ENCODE measurements at regions not wholly inside any gene's neighbourhood (a gene's known extent, or its start where the extent isn't known, plus 50 kb on each side); places are given as distances from the start of the nearest gene placed in this dataset.
A peak's percentile ranks its signal among the peaks of the same experiment; 100 is the strongest.

DNA sequence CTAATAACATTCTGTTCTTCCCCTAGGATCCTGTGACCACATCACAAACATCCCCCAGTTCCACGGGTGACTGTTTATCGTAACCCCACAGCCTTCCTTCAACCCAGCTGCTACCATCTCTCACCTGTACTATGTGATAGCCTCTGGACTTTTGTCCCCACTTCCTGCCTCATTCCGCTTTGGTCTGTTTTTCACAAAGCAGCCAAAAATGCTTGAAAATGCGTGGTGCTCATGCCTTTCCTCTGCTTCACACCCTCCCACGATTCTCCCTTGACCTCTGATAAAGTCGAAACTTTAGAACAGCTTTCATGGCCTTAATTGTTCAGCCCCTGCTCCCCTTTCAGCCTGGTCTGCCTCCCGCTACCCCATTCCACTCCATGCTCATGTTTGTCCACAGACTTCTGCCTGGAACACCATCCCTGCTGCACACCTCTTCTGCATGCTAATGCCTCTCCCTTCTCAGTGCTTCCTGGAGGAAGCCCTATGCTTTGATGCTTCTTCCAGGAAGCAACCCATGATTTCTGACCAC lies 165.6 kb downstream of the PLPP3 start:
- Histone ChIP-seq H3K27ac (ENCODE audit: low read depth in 1 of 2, low read length in 2 of 2) (no peak overlapping the region), H3K36me3 (ENCODE audit: control insufficient read depth in 1 of 2, insufficient read depth in 2 of 2, low read length in 1 of 2) (no peaks in the 10 kb centered on the region), H3K27me3 (ENCODE audit: control insufficient read depth in 1 of 2, insufficient read depth in 2 of 2, low read length in 1 of 2) (no peaks in the 10 kb centered on the region), H3K4me3 (ENCODE audit: low read length in 2 of 2) (no peak overlapping the region), H3K9me3 (ENCODE audit: control insufficient read depth, low read length) (no peaks in the 10 kb centered on the region), H3K4me1 (ENCODE audit: control insufficient read depth in 1 of 2, insufficient read depth in 2 of 2, low read length in 2 of 2) (no peaks in the 10 kb centered on the region)
- ATAC-seq (ENCODE audit: low FRiP score), result no peak
- intact Hi-C loops (cut with DNase I), result loop anchor here in 1 of 2 donors (10.0 kb wide), 1 partner anchor 161 kb away; the partner anchor contains the start of gene PLPP3
- DNase-seq, result no peak
- 75 to 76% methylated on average over 7 of the region's 7 CpGs for WGBS, 2 donors

DNA sequence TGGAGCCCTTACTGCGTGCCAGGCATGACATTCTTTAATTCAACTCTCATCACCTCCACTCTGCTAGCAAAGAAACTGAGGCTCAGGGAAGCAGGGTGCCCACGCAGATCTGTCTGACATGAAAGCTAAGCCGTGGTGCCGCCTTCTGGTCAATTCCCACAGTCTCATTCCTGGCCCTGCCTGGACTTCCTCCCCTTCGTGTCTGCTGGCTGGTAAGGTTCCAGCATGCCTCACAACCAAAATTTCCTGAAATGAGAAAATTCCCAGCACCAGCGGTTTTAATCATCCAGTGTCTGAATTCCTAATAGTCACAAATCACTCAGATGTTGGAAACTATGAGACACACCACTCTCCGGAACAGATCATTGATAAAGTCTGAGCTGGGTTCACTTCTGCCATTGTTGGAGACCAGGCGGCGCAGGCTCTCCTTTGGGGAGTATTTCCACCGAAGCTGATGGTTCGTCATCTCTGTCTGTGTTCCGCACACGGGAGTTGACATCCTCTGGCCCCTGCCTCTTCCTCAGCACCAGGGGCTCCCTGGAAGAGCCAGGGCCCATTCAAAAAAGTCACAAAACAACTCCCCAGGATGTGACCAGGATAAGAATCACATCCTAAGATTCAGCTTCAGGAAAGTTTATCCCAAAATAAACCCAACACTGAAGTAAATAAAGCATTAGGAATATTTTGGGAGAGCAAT lies 167.7 kb downstream of the PLPP3 start:
- DNase-seq, result peak; percentile 76 to 84
- H3K36me3 ChIP-seq (ENCODE audit: control insufficient read depth in 1 of 2, insufficient read depth in 2 of 2, low read length in 1 of 2), result no peaks in the 10 kb centered on the region
- no peak overlapping the region for H3K4me3 ChIP-seq (ENCODE audit: low read length in 2 of 2)
- H3K27ac ChIP-seq (ENCODE audit: low read depth in 1 of 2, low read length in 2 of 2), result peak overlapping the region in 1 of 2 donors; percentile 61
- intact Hi-C loops (cut with DNase I), result loop anchor here in 1 of 2 donors (10.0 kb wide), 1 partner anchor 163 kb away; the partner anchor contains the start of gene PLPP3
- H3K4me1 ChIP-seq (ENCODE audit: control insufficient read depth in 1 of 2, insufficient read depth in 2 of 2, low read length in 2 of 2), result peaks cover 0 to 2% of the 10 kb centered on the region in 2 donors
- H3K27me3 ChIP-seq (ENCODE audit: control insufficient read depth in 1 of 2, insufficient read depth in 2 of 2, low read length in 1 of 2), result no peaks in the 10 kb centered on the region
- WGBS, 2 donors, result 25 to 31% methylated on average over 13 of the region's 13 CpGs
- peak; percentile 66 for ATAC-seq (ENCODE audit: low FRiP score)
- H3K9me3 ChIP-seq (ENCODE audit: control insufficient read depth, low read length), result no peaks in the 10 kb centered on the region

DNA sequence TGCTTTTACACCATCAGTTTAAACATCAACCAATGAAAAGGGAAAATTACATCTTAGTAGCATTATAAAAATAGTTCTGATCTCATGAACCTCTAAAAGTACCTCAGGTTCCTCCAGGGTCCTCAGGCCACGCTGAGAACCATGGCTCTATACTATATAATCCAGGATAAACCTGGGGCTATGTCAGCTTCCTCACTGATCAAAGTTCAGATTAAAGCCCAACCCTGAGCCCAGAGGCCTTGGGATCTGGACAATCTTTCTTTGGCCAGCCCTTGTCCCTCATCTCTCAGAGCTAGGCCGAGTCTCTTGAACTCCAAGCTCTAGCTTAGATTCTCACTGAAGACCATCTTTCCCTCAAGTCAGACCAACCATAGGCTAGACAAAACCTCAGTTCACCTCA lies 168.3 kb downstream of the PLPP3 start:
- 88% methylated on average over 2 of the region's 2 CpGs for WGBS, 2 donors
- H3K4me1 ChIP-seq (ENCODE audit: control insufficient read depth in 1 of 2, insufficient read depth in 2 of 2, low read length in 2 of 2), result peaks cover 0 to 6% of the 10 kb centered on the region in 2 donors
- intact Hi-C loops (cut with DNase I), result loop anchor here in 1 of 2 donors (10.0 kb wide), 1 partner anchor 164 kb away; the partner anchor contains the start of gene PLPP3
- H3K9me3 ChIP-seq (ENCODE audit: control insufficient read depth, low read length), result no peaks in the 10 kb centered on the region
- H3K36me3 ChIP-seq (ENCODE audit: control insufficient read depth in 1 of 2, insufficient read depth in 2 of 2, low read length in 1 of 2), result no peaks in the 10 kb centered on the region
- ATAC-seq (ENCODE audit: low FRiP score), result peak; percentile 7
- no peak overlapping the region for H3K4me3 ChIP-seq (ENCODE audit: low read length in 2 of 2)
- no peak for DNase-seq
- H3K27ac ChIP-seq (ENCODE audit: low read depth in 1 of 2, low read length in 2 of 2), result peak overlapping the region in 1 of 2 donors; percentile 61
- H3K27me3 ChIP-seq (ENCODE audit: control insufficient read depth in 1 of 2, insufficient read depth in 2 of 2, low read length in 1 of 2), result no peaks in the 10 kb centered on the region

DNA sequence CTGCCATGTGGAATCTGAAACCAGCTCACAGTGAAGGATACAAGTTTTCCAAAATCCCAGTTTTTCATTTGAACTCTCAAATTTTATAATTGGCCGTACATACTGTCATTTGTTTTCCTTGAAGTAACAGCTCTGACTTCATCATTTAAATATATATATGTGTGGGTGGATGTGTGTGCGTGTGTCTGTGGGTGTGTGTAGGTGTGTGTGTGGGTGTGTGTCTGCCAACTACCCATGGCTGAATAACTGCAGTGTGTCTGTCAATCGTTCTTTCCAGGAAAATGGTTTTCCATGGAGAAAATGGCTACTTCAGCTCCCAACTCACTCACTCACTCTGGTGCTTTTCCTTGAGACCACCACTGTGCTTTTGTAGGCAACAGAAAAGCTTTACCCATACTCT lies 169.0 kb downstream of the PLPP3 start:
- no peak for ATAC-seq (ENCODE audit: low FRiP score)
- H3K27ac ChIP-seq (ENCODE audit: low read depth in 1 of 2, low read length in 2 of 2), result no peak overlapping the region
- H3K4me3 ChIP-seq (ENCODE audit: low read length in 2 of 2), result no peak overlapping the region
- no peaks in the 10 kb centered on the region for H3K27me3 ChIP-seq (ENCODE audit: control insufficient read depth in 1 of 2, insufficient read depth in 2 of 2, low read length in 1 of 2)
- H3K9me3 ChIP-seq (ENCODE audit: control insufficient read depth, low read length), result no peaks in the 10 kb centered on the region
- H3K36me3 ChIP-seq (ENCODE audit: control insufficient read depth in 1 of 2, insufficient read depth in 2 of 2, low read length in 1 of 2), result no peaks in the 10 kb centered on the region
- peaks cover 0 to 6% of the 10 kb centered on the region in 2 donors for H3K4me1 ChIP-seq (ENCODE audit: control insufficient read depth in 1 of 2, insufficient read depth in 2 of 2, low read length in 2 of 2)
- intact Hi-C loops (cut with DNase I), result loop anchor here in 1 of 2 donors (10.0 kb wide), 1 partner anchor 164 kb away; the partner anchor contains the start of gene PLPP3
- DNase-seq, result no peak
- 91 to 92% methylated on average over 3 of the region's 3 CpGs for WGBS, 2 donors

DNA sequence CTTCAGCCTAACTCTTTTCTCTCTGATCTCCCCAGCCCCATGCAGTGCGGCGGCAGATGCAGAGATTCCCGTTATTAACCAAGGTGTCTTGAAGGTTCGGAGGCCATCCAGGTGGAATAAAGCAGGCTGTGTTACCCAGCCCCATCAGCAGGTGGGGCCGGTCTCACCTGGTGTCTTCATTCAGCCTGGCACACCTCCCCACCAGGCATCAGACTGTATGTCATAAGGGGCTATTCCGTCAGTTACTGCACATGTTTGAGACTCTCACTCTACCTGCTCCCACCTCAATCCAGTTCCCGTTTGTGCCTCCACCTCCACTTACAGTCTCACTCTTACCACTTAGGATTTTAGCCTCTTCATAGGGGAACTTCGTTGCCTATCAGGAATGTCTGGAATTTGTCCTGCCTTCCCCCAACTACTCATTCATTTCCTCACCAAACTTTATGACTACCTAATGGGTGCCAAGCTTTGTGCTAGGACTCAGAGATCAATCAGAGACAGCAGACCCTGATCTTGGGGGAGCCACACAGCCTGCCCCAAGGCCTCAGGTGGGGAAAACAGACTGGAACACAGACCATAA lies 170.2 kb downstream of the PLPP3 start:
- H3K4me3 ChIP-seq (ENCODE audit: low read length in 2 of 2), result no peak overlapping the region
- no peaks in the 10 kb centered on the region for H3K27me3 ChIP-seq (ENCODE audit: control insufficient read depth in 1 of 2, insufficient read depth in 2 of 2, low read length in 1 of 2)
- ATAC-seq (ENCODE audit: low FRiP score) (no peak), DNase-seq (no peak)
- 91 to 92% methylated on average over 8 of the region's 8 CpGs for WGBS, 2 donors
- no peaks in the 10 kb centered on the region for H3K36me3 ChIP-seq (ENCODE audit: control insufficient read depth in 1 of 2, insufficient read depth in 2 of 2, low read length in 1 of 2)
- intact Hi-C loops (cut with DNase I), result loop anchor here in 1 of 2 donors (10.0 kb wide), 2 partner anchors 334 to 1034 kb away; no protein-coding TSS in a partner anchor
- H3K9me3 ChIP-seq (ENCODE audit: control insufficient read depth, low read length), result no peaks in the 10 kb centered on the region
- no peak overlapping the region for H3K27ac ChIP-seq (ENCODE audit: low read depth in 1 of 2, low read length in 2 of 2)
- H3K4me1 ChIP-seq (ENCODE audit: control insufficient read depth in 1 of 2, insufficient read depth in 2 of 2, low read length in 2 of 2), result peaks cover 0 to 6% of the 10 kb centered on the region in 2 donors

DNA sequence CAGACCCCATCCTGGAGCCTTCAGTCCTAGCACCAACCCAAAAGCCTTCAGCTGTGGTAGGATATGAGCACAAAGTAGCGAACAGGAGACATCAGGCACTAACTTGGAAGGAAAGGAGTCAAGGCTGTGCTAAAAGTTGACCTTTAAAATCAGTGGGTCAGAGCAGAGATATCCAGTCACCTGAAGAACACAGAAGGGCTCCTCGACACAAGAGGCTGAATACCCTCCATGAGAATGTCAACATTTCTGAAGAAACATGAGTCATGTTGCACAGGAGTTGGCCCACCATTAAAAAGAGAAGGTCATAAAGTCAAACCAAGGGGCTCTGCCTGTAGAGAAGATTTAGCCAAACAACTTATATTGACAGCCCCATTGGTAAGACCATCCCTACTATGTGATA lies 172.5 kb downstream of the PLPP3 start:
- DNase-seq (no peak), ATAC-seq (ENCODE audit: low FRiP score) (no peak)
- Histone ChIP-seq H3K27me3 (ENCODE audit: control insufficient read depth in 1 of 2, insufficient read depth in 2 of 2, low read length in 1 of 2) (no peaks in the 10 kb centered on the region), H3K9me3 (ENCODE audit: control insufficient read depth, low read length) (no peaks in the 10 kb centered on the region), H3K27ac (ENCODE audit: low read depth in 1 of 2, low read length in 2 of 2) (no peak overlapping the region), H3K36me3 (ENCODE audit: control insufficient read depth in 1 of 2, insufficient read depth in 2 of 2, low read length in 1 of 2) (no peaks in the 10 kb centered on the region), H3K4me3 (ENCODE audit: low read length in 2 of 2) (no peak overlapping the region), H3K4me1 (ENCODE audit: control insufficient read depth in 1 of 2, insufficient read depth in 2 of 2, low read length in 2 of 2) (peaks cover 0 to 8% of the 10 kb centered on the region in 2 donors)
- 98 to 100% methylated on average over 2 of the region's 2 CpGs for WGBS, 2 donors
- intact Hi-C loops (cut with DNase I), result loop anchor here in 1 of 2 donors (10.0 kb wide), 2 partner anchors 332 to 1032 kb away; no protein-coding TSS in a partner anchor

DNA sequence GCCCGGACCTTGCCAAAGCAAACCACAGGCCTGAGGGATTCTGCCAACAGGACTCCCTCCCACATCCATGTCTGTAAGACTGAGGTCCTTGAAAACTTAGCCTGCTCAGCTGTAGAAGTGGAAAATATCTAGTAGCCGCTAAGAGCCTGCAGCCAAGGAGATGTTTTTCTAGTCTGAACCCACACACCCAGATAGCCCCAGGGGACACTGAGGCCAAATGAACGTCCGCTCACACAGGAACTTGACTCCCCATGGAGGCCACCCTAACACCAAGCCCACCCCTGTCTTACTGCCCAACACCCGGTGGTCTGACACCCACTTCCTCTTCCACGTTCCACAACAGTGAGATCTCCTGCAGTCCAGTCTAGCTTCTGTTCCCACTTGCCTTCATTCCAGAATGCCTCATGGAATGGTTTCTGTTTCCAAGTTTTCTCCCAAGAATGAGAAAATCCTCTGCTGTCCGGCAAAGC lies 174.8 kb downstream of the PLPP3 start:
- peak; percentile 74 for ATAC-seq (ENCODE audit: low FRiP score)
- WGBS, 2 donors, result 3 to 6% methylated on average over 7 of the region's 7 CpGs
- H3K9me3 ChIP-seq (ENCODE audit: control insufficient read depth, low read length), result no peaks in the 10 kb centered on the region
- no peaks in the 10 kb centered on the region for H3K36me3 ChIP-seq (ENCODE audit: control insufficient read depth in 1 of 2, insufficient read depth in 2 of 2, low read length in 1 of 2)
- intact Hi-C loops (cut with DNase I), result loop anchor here in 1 of 2 donors (10.0 kb wide), 2 partner anchors 330 to 1030 kb away; no protein-coding TSS in a partner anchor
- no peaks in the 10 kb centered on the region for H3K27me3 ChIP-seq (ENCODE audit: control insufficient read depth in 1 of 2, insufficient read depth in 2 of 2, low read length in 1 of 2)
- peak in 1 of 2 donors; percentile 74 for DNase-seq
- H3K4me3 ChIP-seq (ENCODE audit: low read length in 2 of 2), result no peak overlapping the region
- H3K4me1 ChIP-seq (ENCODE audit: control insufficient read depth in 1 of 2, insufficient read depth in 2 of 2, low read length in 2 of 2), result peaks cover 0 to 8% of the 10 kb centered on the region in 2 donors
- H3K27ac ChIP-seq (ENCODE audit: low read depth in 1 of 2, low read length in 2 of 2), result peak overlapping the region in 1 of 2 donors; percentile 78

DNA sequence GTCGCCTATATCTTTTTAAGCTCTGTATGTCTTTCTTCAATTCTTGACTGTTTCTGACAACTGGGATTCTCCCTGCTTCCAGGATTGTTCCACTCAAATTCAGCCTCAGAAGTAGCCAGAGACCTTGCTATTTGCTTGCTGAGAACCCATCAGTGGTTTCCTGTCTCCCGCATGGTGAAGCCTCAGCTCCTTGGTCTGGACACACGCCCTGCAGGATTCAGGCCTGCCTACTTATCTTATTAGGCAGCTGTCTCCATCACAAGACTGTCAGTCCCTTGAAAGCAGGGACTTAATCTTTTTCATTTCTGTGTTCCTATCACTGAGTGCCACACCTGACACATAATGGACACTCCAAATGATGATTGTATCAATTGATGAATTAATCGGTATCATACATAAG lies 175.3 kb downstream of the PLPP3 start:
- no peaks in the 10 kb centered on the region for H3K27me3 ChIP-seq (ENCODE audit: control insufficient read depth in 1 of 2, insufficient read depth in 2 of 2, low read length in 1 of 2)
- peaks cover 0 to 8% of the 10 kb centered on the region in 2 donors for H3K4me1 ChIP-seq (ENCODE audit: control insufficient read depth in 1 of 2, insufficient read depth in 2 of 2, low read length in 2 of 2)
- no peaks in the 10 kb centered on the region for H3K9me3 ChIP-seq (ENCODE audit: control insufficient read depth, low read length)
- 72 to 80% methylated on average over 4 of the region's 4 CpGs for WGBS, 2 donors
- no peaks in the 10 kb centered on the region for H3K36me3 ChIP-seq (ENCODE audit: control insufficient read depth in 1 of 2, insufficient read depth in 2 of 2, low read length in 1 of 2)
- DNase-seq (no peak), ATAC-seq (ENCODE audit: low FRiP score) (no peak)
- intact Hi-C loops (cut with DNase I), result loop anchor here in 1 of 2 donors (10.0 kb wide), 2 partner anchors 329 to 1029 kb away; no protein-coding TSS in a partner anchor
- peak overlapping the region in 1 of 2 donors; percentile 50 for H3K27ac ChIP-seq (ENCODE audit: low read depth in 1 of 2, low read length in 2 of 2)
- H3K4me3 ChIP-seq (ENCODE audit: low read length in 2 of 2), result no peak overlapping the region

All from aorta (tissue), 5 donors.